ENCODE measurements at regions not wholly inside any gene's neighbourhood (a gene's known extent, or its start where the extent isn't known, plus 50 kb on each side); places are given as distances from the start of the nearest gene placed in this dataset.

DNA sequence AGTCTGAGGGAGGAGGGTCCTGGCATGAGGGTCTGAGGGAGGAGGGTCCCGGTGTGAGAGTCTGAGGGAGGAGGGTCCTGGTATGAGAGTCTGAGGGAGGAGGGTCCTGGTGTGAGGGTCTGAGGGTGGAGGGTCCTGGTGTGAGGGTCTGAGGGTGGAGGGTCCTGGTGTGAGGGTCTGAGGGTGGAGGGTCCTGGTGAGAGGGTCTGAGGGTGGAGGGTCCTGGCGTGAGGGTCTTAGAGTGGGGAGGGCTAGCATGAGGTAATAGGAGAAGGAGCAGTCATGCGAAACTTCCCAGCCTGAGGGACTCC is 194.8 kb downstream of the TEX29 start:
- DNase-seq (ENCODE audit: low spot score) = no peak
- Histone ChIP-seq H3K36me3 (no peaks in the 10 kb centered on the region), H3K27me3 (no peaks in the 10 kb centered on the region), H3K9me3 (ENCODE audit: low read depth) (no peaks in the 10 kb centered on the region), H3K4me3 (no peak overlapping the region), H3K79me2 (ENCODE audit: low read depth) (no peaks in the 10 kb centered on the region), H3K9ac (no peak overlapping the region), H3F3A (ENCODE audit: low read depth) (peaks cover 2% of the 10 kb centered on the region), H4K20me1 (ENCODE audit: low read depth) (no peaks in the 10 kb centered on the region), H3K27ac (no peak overlapping the region), H2AFZ (replicated peaks) (no peak overlapping the region), H3K4me1 (no peaks in the 10 kb centered on the region), H3K4me2 (no peak overlapping the region)
- TF ChIP-seq, protein P1, sequence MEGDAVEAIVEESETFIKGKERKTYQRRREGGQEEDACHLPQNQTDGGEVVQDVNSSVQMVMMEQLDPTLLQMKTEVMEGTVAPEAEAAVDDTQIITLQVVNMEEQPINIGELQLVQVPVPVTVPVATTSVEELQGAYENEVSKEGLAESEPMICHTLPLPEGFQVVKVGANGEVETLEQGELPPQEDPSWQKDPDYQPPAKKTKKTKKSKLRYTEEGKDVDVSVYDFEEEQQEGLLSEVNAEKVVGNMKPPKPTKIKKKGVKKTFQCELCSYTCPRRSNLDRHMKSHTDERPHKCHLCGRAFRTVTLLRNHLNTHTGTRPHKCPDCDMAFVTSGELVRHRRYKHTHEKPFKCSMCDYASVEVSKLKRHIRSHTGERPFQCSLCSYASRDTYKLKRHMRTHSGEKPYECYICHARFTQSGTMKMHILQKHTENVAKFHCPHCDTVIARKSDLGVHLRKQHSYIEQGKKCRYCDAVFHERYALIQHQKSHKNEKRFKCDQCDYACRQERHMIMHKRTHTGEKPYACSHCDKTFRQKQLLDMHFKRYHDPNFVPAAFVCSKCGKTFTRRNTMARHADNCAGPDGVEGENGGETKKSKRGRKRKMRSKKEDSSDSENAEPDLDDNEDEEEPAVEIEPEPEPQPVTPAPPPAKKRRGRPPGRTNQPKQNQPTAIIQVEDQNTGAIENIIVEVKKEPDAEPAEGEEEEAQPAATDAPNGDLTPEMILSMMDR (IDR thresholded peaks at IDR 0.05) = no peak
- TF ChIP-seq EZH2phosphoT487 (IDR thresholded peaks at IDR 0.05) = no peak
- TF ChIP-seq EZH2 (IDR thresholded peaks at IDR 0.05) = no peak
- Mint-ChIP-seq H3K36me3 (no peaks in the 10 kb centered on the region), H3K4me1 (peaks cover 21% of the 10 kb centered on the region), H3K27ac (peak overlapping the region; percentile 6), H3K27me3 (ENCODE audit: insufficient read depth, low read depth) (peaks cover 15% of the 10 kb centered on the region), H3K4me3 (no peak overlapping the region), H3K9me3 (peaks cover 4% of the 10 kb centered on the region)

DNA sequence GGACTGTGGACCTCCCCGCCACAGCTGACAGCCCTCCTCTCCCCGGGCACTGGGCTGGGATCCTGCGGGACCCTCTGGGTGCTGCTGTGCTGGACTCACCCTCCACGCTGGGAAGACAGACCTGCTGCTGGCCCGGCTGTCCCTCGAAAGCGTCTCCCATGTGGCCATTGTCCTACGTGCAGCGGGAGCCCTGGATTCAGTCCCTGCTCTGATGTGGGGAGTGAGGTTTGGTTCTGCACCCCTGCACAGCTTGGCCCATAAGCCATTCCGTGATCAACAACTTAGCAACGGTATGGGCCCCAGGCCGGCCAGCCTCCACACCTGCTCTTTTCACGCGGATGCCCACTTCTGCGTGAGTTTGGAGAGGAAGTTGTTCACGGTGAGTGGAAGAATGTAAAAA is 195.2 kb downstream of the TEX29 start:
- Mint-ChIP-seq H3K27ac (no peak overlapping the region), H3K36me3 (no peaks in the 10 kb centered on the region), H3K4me3 (no peak overlapping the region), H3K4me1 (peaks cover 21% of the 10 kb centered on the region), H3K27me3 (ENCODE audit: insufficient read depth, low read depth) (peaks cover 15% of the 10 kb centered on the region), H3K9me3 (peaks cover 4% of the 10 kb centered on the region)
- no peak overlapping the region for H2AFZ ChIP-seq (replicated peaks)
- no peaks in the 10 kb centered on the region for H4K20me1 ChIP-seq (ENCODE audit: low read depth)
- H3K4me2 ChIP-seq = no peak overlapping the region
- no peaks in the 10 kb centered on the region for H3K27me3 ChIP-seq
- no peaks in the 10 kb centered on the region for H3K36me3 ChIP-seq
- no peak overlapping the region for H3K9ac ChIP-seq
- TF ChIP-seq EZH2phosphoT487 (IDR thresholded peaks at IDR 0.05) (no peak), EZH2 (IDR thresholded peaks at IDR 0.05) (no peak)
- TF ChIP-seq, protein P1 (IDR thresholded peaks at IDR 0.05) = no peak
- peaks cover 2% of the 10 kb centered on the region for H3F3A ChIP-seq (ENCODE audit: low read depth)
- no peaks in the 10 kb centered on the region for H3K9me3 ChIP-seq (ENCODE audit: low read depth)
- DNase-seq (ENCODE audit: low spot score) = no peak
- no peaks in the 10 kb centered on the region for H3K4me1 ChIP-seq
- no peak overlapping the region for H3K4me3 ChIP-seq
- no peaks in the 10 kb centered on the region for H3K79me2 ChIP-seq (ENCODE audit: low read depth)
- no peak overlapping the region for H3K27ac ChIP-seq

GRCh38 chr13:111516712-111517640 is 196.5 kb downstream of the TEX29 start:
- Histone ChIP-seq H3K4me1 (no peaks in the 10 kb centered on the region), H3K27ac (no peak overlapping the region), H3K4me2 (no peak overlapping the region), H3K27me3 (no peaks in the 10 kb centered on the region), H3K4me3 (no peak overlapping the region), H3F3A (ENCODE audit: low read depth) (peaks cover 2% of the 10 kb centered on the region), H3K36me3 (no peaks in the 10 kb centered on the region), H4K20me1 (ENCODE audit: low read depth) (no peaks in the 10 kb centered on the region), H2AFZ (replicated peaks) (no peak overlapping the region), H3K9ac (no peak overlapping the region), H3K79me2 (ENCODE audit: low read depth) (no peaks in the 10 kb centered on the region), H3K9me3 (ENCODE audit: low read depth) (no peaks in the 10 kb centered on the region)
- no peak overlapping the region for H3K4me3 Mint-ChIP-seq
- no peaks in the 10 kb centered on the region for H3K36me3 Mint-ChIP-seq
- DNase-seq (ENCODE audit: low spot score) = no peak
- H3K9me3 Mint-ChIP-seq = peaks cover 4% of the 10 kb centered on the region
- no peak for TF ChIP-seq EZH2 (IDR thresholded peaks at IDR 0.05)
- TF ChIP-seq, protein P1 (IDR thresholded peaks at IDR 0.05) = no peak
- TF ChIP-seq EZH2phosphoT487 (IDR thresholded peaks at IDR 0.05) = no peak
- H3K4me1 Mint-ChIP-seq = peaks cover 23% of the 10 kb centered on the region
- H3K27ac Mint-ChIP-seq = no peak overlapping the region
- H3K27me3 Mint-ChIP-seq (ENCODE audit: insufficient read depth, low read depth) = peaks cover 15% of the 10 kb centered on the region
